ENCODE measurements at regions not wholly inside any gene's neighbourhood (a gene's known extent, or its start where the extent isn't known, plus 50 kb on each side); places are given as distances from the start of the nearest gene placed in this dataset.

GRCh38 chr16:66116163-66117002 lies 250.1 kb upstream of the CDH5 start:
- H3K27ac ChIP-seq (ENCODE audit: low read depth, low read length), result no peak overlapping the region
- FAIRE-seq, result no peak
- no peak overlapping the region for H3K4ac ChIP-seq (replicated peaks; ENCODE audit: insufficient read length, low read depth, low read length)
- no peak overlapping the region for H2BK12ac ChIP-seq (ENCODE audit: low read depth, low read length)
- no peaks in the 10 kb centered on the region for H3K23me2 ChIP-seq (ENCODE audit: low read depth, low read length)
- H3K36me3 ChIP-seq (ENCODE audit: control insufficient read depth in 2 of 4, insufficient read depth in 4 of 4, low read length in 3 of 4), result no peaks in the 10 kb centered on the region; a peak in 1 of 8 replicates
- no peak overlapping the region for H3K4me3 ChIP-seq (ENCODE audit: extremely low read depth in 1 of 4, insufficient read depth in 2 of 4, low read depth in 3 of 4, low read length in 4 of 4)
- no peak overlapping the region for H2BK5ac ChIP-seq (ENCODE audit: low read depth, low read length)
- H3K9me3 ChIP-seq (ENCODE audit: insufficient read depth in 2 of 2, low read depth in 1 of 2, low read length in 1 of 2), result 0 out of 4 replicates have a peak, but pooled peaks cover 0 to 2% of the 10 kb centered on the region in 2 experiments
- H3K27me3 ChIP-seq (replicated peaks in 1 of 4; ENCODE audit: control insufficient read depth in 3 of 4, extremely low read depth in 1 of 4, insufficient read depth in 3 of 4, low read length in 3 of 4), result no peaks in the 10 kb centered on the region
- no peak overlapping the region for H3K9ac ChIP-seq (replicated peaks in 1 of 4; ENCODE audit: extremely low read depth in 1 of 4, low read depth in 3 of 4, low read length in 3 of 4)
- no peak overlapping the region for H4K91ac ChIP-seq (replicated peaks; ENCODE audit: insufficient read length, low read length)
- H2BK120ac ChIP-seq (replicated peaks; ENCODE audit: low read depth, low read length), result no peak overlapping the region
- no peak overlapping the region for H4K8ac ChIP-seq (ENCODE audit: extremely low read depth, insufficient read depth, low read length)
- H4K5ac ChIP-seq (ENCODE audit: insufficient read length, low read depth, low read length), result no peak overlapping the region
- ChIA-PET CTCF (ENCODE audit: partially characterized antibody) (interaction anchor here (0.5 to 2.2 kb wide), 14 partner anchors 9 to 977 kb away, joined by 3 to 13 read pairs (median 4); no protein-coding TSS in a partner anchor), POLR2A (ENCODE audit: partially characterized antibody) (no interaction called here)
- H3K14ac ChIP-seq (ENCODE audit: insufficient read length), result no peak overlapping the region
- H3K4me1 ChIP-seq (replicated peaks in 1 of 4; ENCODE audit: control insufficient read depth in 3 of 4, insufficient read depth in 4 of 4, low read length in 3 of 4), result no peaks in the 10 kb centered on the region
- no peaks in the 10 kb centered on the region for H3K79me1 ChIP-seq (ENCODE audit: low read depth, low read length)
- no peak overlapping the region for H3K23ac ChIP-seq (ENCODE audit: insufficient read length)
- no peak overlapping the region for H2BK20ac ChIP-seq (ENCODE audit: low read length)
- WGBS, 2 experiments (ENCODE audit: extremely low coverage in 1 of 2, insufficient coverage in 1 of 2, insufficient read length in 1 of 2, insufficient replicate concordance in 2 of 2, low coverage in 1 of 2, low lambda C conversion rate in 2 of 2, missing lambda C conversion rate in 1 of 2), result 96% methylated on average over 4 of the region's 4 CpGs; no CpG with 5 or more reads in 1 of the 2 experiments
- no peak for DNase-seq (ENCODE audit: low read depth in 1 of 2, low spot score in 2 of 2)
- no peak overlapping the region for H3K56ac ChIP-seq (replicated peaks; ENCODE audit: insufficient read length, low read depth, low read length)
- H4K20me1 ChIP-seq (replicated peaks in 1 of 2; ENCODE audit: control insufficient read depth in 1 of 2, insufficient read depth in 2 of 2, low read length in 2 of 2), result no peaks in the 10 kb centered on the region
- no peak overlapping the region for H2AFZ ChIP-seq (ENCODE audit: low read length)
- H3K79me2 ChIP-seq (ENCODE audit: control insufficient read depth in 1 of 2, insufficient read depth in 2 of 2, low read length in 2 of 2), result no peaks in the 10 kb centered on the region
- no peak overlapping the region for H2AK5ac ChIP-seq (ENCODE audit: low read depth, low read length)
- no peak overlapping the region for H3K18ac ChIP-seq (ENCODE audit: extremely low read depth, low read length)
- H3K4me2 ChIP-seq (ENCODE audit: insufficient read depth in 1 of 2, low read depth in 2 of 2, low read length in 2 of 2), result no peak overlapping the region
- H2BK15ac ChIP-seq (ENCODE audit: low read length), result no peak overlapping the region
- TF ChIP-seq POLR2AphosphoS5 (IDR thresholded peaks at IDR 0.05; ENCODE audit: low read depth, low read length) (no peak), TCF12 (IDR thresholded peaks at IDR 0.05; ENCODE audit: low read depth, low read length) (no peak), GTF2F1 (IDR thresholded peaks at IDR 0.05; ENCODE audit: borderline replicate concordance, low read depth, low read length) (no peak), SIX5 (IDR thresholded peaks at IDR 0.05; ENCODE audit: low read depth, low read length) (no peak), PHF8 (conservative IDR thresholded peaks at IDR 0.05; ENCODE audit: low read depth, low read length) (no peak), EP300 (IDR thresholded peaks at IDR 0.05; ENCODE audit: borderline replicate concordance in 1 of 2, low read depth in 2 of 2, low read length in 2 of 2) (no peak), TEAD4 (IDR thresholded peaks at IDR 0.05; ENCODE audit: low read depth, low read length) (no peak), NRF1 (IDR thresholded peaks at IDR 0.05; ENCODE audit: low read depth, low read length) (no peak), ZNF274 (IDR thresholded peaks at IDR 0.05; ENCODE audit: borderline replicate concordance, extremely low read depth, low read length) (no peak), TAF7 (optimal IDR thresholded peaks at IDR 0.05; ENCODE audit: borderline replicate concordance, low read depth, low read length) (no peak)
- TF ChIP-seq, protein P1, sequence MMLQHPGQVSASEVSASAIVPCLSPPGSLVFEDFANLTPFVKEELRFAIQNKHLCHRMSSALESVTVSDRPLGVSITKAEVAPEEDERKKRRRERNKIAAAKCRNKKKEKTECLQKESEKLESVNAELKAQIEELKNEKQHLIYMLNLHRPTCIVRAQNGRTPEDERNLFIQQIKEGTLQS (IDR thresholded peaks at IDR 0.05; ENCODE audit: insufficient read depth, low read depth, low read length), result no peak
- TF ChIP-seq, protein P2, sequence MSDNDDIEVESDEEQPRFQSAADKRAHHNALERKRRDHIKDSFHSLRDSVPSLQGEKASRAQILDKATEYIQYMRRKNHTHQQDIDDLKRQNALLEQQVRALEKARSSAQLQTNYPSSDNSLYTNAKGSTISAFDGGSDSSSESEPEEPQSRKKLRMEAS (IDR thresholded peaks at IDR 0.05), result no peak

All from H1 (cell line).